ENCODE measurements at regions not wholly inside any gene's neighbourhood (a gene's known extent, or its start where the extent isn't known, plus 50 kb on each side); places are given as distances from the start of the nearest gene placed in this dataset.

DNA sequence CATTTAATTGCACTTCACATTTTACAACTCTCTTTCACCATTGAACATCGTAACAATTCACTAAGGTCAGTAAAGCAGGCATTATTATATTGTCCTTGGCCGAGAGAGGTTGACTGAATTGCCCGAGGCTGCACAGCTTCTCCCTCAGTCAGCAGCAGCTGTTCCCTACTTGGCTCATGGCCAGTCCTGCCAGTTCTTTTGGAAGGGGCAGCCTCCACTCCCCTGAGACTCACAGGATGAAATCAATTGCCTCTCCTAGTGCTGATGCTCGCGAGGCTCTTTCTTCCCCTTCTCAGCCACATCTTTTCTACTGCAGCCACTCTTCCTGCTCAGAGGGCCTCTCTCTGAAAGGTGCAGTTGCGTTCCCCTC lies 79.9 kb upstream of the KCNA1 start:
- TF ChIP-seq, protein P1, sequence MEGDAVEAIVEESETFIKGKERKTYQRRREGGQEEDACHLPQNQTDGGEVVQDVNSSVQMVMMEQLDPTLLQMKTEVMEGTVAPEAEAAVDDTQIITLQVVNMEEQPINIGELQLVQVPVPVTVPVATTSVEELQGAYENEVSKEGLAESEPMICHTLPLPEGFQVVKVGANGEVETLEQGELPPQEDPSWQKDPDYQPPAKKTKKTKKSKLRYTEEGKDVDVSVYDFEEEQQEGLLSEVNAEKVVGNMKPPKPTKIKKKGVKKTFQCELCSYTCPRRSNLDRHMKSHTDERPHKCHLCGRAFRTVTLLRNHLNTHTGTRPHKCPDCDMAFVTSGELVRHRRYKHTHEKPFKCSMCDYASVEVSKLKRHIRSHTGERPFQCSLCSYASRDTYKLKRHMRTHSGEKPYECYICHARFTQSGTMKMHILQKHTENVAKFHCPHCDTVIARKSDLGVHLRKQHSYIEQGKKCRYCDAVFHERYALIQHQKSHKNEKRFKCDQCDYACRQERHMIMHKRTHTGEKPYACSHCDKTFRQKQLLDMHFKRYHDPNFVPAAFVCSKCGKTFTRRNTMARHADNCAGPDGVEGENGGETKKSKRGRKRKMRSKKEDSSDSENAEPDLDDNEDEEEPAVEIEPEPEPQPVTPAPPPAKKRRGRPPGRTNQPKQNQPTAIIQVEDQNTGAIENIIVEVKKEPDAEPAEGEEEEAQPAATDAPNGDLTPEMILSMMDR (conservative IDR thresholded peaks at IDR 0.05; ENCODE audit: low read depth, low read length) = no peak
- TF ChIP-seq EZH2 (IDR thresholded peaks at IDR 0.05; ENCODE audit: borderline replicate concordance, low read depth, low read length, poor library complexity, severe bottlenecking) = no peak

All from A673 (cell line).